OCI-LY3 (cell line): ENCODE measurements at regions not wholly inside any gene's neighbourhood (a gene's known extent, or its start where the extent isn't known, plus 50 kb on each side); places are given as distances from the start of the nearest gene placed in this dataset.

Experiments
- H2AFZ ChIP-seq: fragments of 200-600, 300-600 bp; shearing (Covaris generic); 2 replicates; pipeline ENCODE4 v1.6.0; 2014; ENCODE audit warnings: antibody characterized with exemption, low read depth, low read length
- H3K27ac ChIP-seq: fragments of 200-600, 300-600 bp; sonication (generic); 2 replicates; pipeline ENCODE4 v1.5.1; 2014; ENCODE audit warnings: mild to moderate bottlenecking, low read length, moderate library complexity, mixed read lengths
- H3K27me3 ChIP-seq: fragments of 200-600, 300-600 bp; sonication (generic); 2 replicates; pipeline ENCODE4 v1.6.1; 2014; ENCODE audit warnings: low read depth, low read length, mixed read lengths
- H3K36me3 ChIP-seq: fragments of 200-600, 300-600 bp; sonication (generic); replicated peaks from 2 replicates; pipeline ENCODE3; 2014; ENCODE audit warnings: low read depth, low read length, mixed read lengths
- H3K4me1 ChIP-seq: fragments of 300-600, 200-600 bp; sonication (generic); 2 replicates; pipeline ENCODE4 v1.6.1; 2014; ENCODE audit warnings: low read length, mixed read lengths
- H3K4me2 ChIP-seq: fragments of 200-600, 300-600 bp; sonication (generic); 2 replicates; pipeline ENCODE4 v1.6.1; 2014; ENCODE audit warnings: low read length, mixed read lengths
- H3K4me3 ChIP-seq: fragments of 300-600, 200-600 bp; sonication (generic); 2 replicates; pipeline ENCODE4 v1.5.1; 2014; ENCODE audit warnings: antibody characterized with exemption, mild to moderate bottlenecking, low read length, moderate library complexity
- H3K79me2 ChIP-seq: fragments of 300-600, 200-600 bp; shearing (Covaris generic); 2 replicates; pipeline ENCODE4 v1.6.1; 2014; ENCODE audit warnings: mild to moderate bottlenecking, low read length, mixed read lengths
- H3K9ac ChIP-seq: fragments of 300-600, 200-600 bp; shearing (Covaris generic); 2 replicates; pipeline ENCODE4 v1.6.0; 2014; ENCODE audit warnings: mild to moderate bottlenecking, low read length, moderate library complexity
- H3K9me3 ChIP-seq: fragments of 200-600, 300-600 bp; shearing (Covaris generic); 2 replicates; pipeline ENCODE4 v1.6.1; 2014; ENCODE audit warnings: low read length, mixed read lengths; ENCODE audit not compliant: insufficient read depth
- H4K20me1 ChIP-seq: fragments of 200-600, 300-600 bp; sonication (generic); 2 replicates; pipeline ENCODE4 v1.6.1; 2016; ENCODE audit warnings: low read length, mixed read lengths; ENCODE audit not compliant: insufficient read depth
- CTCF ChIP-seq: fragments of 200-600, 300-600 bp; sonication (generic); IDR thresholded peaks from 2 replicates; pipeline ENCODE4 v1.5.1; 2014; ENCODE audit warnings: antibody characterized with exemption, low read length, low read depth
- EZH2phosphoT487 ChIP-seq: fragments of 200-600 bp; shearing (Covaris generic); IDR thresholded peaks from 2 replicates; pipeline ENCODE4 v1.6.1; 2018; ENCODE audit warnings: antibody characterized with exemption, mixed run types, low read depth

- no peaks in the 10 kb centered on the region for H4K20me1 ChIP-seq
- no peak overlapping the region for H3K27ac ChIP-seq
- H2AFZ ChIP-seq, result no peak overlapping the region
- H3K27me3 ChIP-seq, result no peaks in the 10 kb centered on the region
- H3K9ac ChIP-seq, result no peak overlapping the region
- TF ChIP-seq CTCF (no peak), EZH2phosphoT487 (no peak)
- H3K4me1 ChIP-seq, result no peaks in the 10 kb centered on the region
- no peaks in the 10 kb centered on the region for H3K79me2 ChIP-seq
- no peaks in the 10 kb centered on the region for H3K9me3 ChIP-seq
- no peaks in the 10 kb centered on the region for H3K36me3 ChIP-seq
- no peak overlapping the region for H3K4me2 ChIP-seq
- no peak overlapping the region for H3K4me3 ChIP-seq
Measured at GRCh38 chr3:184448321-184449160, 68.7 kb downstream of the CHRD start.

GRCh38 chr3:184449161-184449515 lies 69.3 kb downstream of the CHRD start:
- H3K27me3 ChIP-seq, result no peaks in the 10 kb centered on the region
- H3K9me3 ChIP-seq, result no peaks in the 10 kb centered on the region
- no peak overlapping the region for H3K27ac ChIP-seq
- no peaks in the 10 kb centered on the region for H4K20me1 ChIP-seq
- no peak overlapping the region for H3K9ac ChIP-seq
- H3K36me3 ChIP-seq, result no peaks in the 10 kb centered on the region
- TF ChIP-seq CTCF, result no peak
- TF ChIP-seq EZH2phosphoT487, result no peak
- no peaks in the 10 kb centered on the region for H3K79me2 ChIP-seq
- no peak overlapping the region for H2AFZ ChIP-seq
- no peaks in the 10 kb centered on the region for H3K4me1 ChIP-seq
- no peak overlapping the region for H3K4me3 ChIP-seq
- no peak overlapping the region for H3K4me2 ChIP-seq

- H3K27ac ChIP-seq, result no peak overlapping the region
- H2AFZ ChIP-seq, result no peak overlapping the region
- no peak overlapping the region for H3K4me3 ChIP-seq
- H3K36me3 ChIP-seq, result no peaks in the 10 kb centered on the region
- H3K9ac ChIP-seq, result no peak overlapping the region
- H3K27me3 ChIP-seq, result no peaks in the 10 kb centered on the region
- H3K9me3 ChIP-seq, result no peaks in the 10 kb centered on the region
- H3K79me2 ChIP-seq, result no peaks in the 10 kb centered on the region
- H4K20me1 ChIP-seq, result no peaks in the 10 kb centered on the region
- no peaks in the 10 kb centered on the region for H3K4me1 ChIP-seq
- TF ChIP-seq EZH2phosphoT487, result no peak
- H3K4me2 ChIP-seq, result no peak overlapping the region
Measured at GRCh38 chr3:184450547-184450946, 70.7 kb downstream of the CHRD start.

GRCh38 chr3:184453296-184453695 lies 73.4 kb downstream of the CHRD start:
- Histone ChIP-seq H3K9me3 (no peaks in the 10 kb centered on the region), H3K27ac (no peak overlapping the region), H3K36me3 (no peaks in the 10 kb centered on the region), H3K79me2 (no peaks in the 10 kb centered on the region), H4K20me1 (no peaks in the 10 kb centered on the region), H3K9ac (no peak overlapping the region), H3K4me3 (no peak overlapping the region), H3K4me1 (no peaks in the 10 kb centered on the region), H3K4me2 (no peak overlapping the region), H3K27me3 (no peaks in the 10 kb centered on the region), H2AFZ (no peak overlapping the region)
- TF ChIP-seq EZH2phosphoT487 (no peak), CTCF (no peak)
